OCI-LY3 (cell line): ENCODE measurements at regions not wholly inside any gene's neighbourhood (a gene's known extent, or its start where the extent isn't known, plus 50 kb on each side); places are given as distances from the start of the nearest gene placed in this dataset.

Source experiments
- CTCF ChIP-seq: fragments of 200-600, 300-600 bp; sonication (generic); IDR thresholded peaks from 2 replicates; pipeline ENCODE4 v1.5.1; 2014; ENCODE audit warnings: antibody characterized with exemption, low read length, low read depth
- EZH2phosphoT487 ChIP-seq: fragments of 200-600 bp; shearing (Covaris generic); IDR thresholded peaks from 2 replicates; pipeline ENCODE4 v1.6.1; 2018; ENCODE audit warnings: antibody characterized with exemption, mixed run types, low read depth

- TF ChIP-seq CTCF (no peak), EZH2phosphoT487 (no peak)
Measured at GRCh38 chr1:5734414-5734813, 257.8 kb downstream of the NPHP4 start.
